ENCODE measurements at regions not wholly inside any gene's neighbourhood (a gene's known extent, or its start where the extent isn't known, plus 50 kb on each side); places are given as distances from the start of the nearest gene placed in this dataset.
A peak's percentile ranks its signal among the peaks of the same experiment; 100 is the strongest.
"Not testable (repeated sequence)": the region's sequence is repeated elsewhere in the genome, so short reads cannot be mapped to it uniquely, and the experiment has no call there.

DNA sequence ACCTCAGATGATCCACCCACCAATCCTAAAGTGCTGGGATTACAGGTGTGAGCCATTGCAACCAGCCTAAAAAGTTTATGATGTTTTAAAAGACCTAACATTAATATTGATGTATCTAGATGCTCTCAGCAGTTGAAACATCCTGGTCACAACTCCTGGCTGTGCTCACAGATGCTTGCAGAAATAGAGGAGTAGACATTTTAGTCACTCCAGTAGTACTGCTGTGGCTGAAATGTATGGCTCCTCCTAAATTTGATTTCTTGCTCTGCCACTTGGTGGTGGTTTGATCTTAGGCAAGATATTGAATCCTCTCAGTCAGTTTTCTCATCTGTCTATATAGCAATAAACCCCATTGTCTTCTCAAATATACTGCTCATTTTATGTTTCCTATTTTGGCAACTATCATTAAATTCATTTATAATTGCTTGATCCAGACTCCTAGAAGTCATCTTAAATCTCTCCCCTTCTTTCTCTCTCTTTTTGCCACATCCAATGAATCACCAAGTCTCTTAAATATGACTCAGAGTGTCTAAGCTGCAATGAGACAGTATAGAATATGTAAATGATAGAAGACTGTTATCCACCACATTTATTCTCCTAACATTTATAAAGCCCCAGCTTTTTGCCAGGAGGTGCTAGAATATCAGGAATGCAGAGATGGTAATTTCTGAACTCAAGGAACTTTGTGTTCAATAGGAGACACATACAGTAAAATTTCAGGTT lies 78.1 kb upstream of the NRBF2 start:
- TF ChIP-seq CTCF (IDR thresholded peaks at IDR 0.05): no peak
- Mint-ChIP-seq H3K4me3 (no peak overlapping the region), H3K9me3 (no peaks in the 10 kb centered on the region), H3K36me3 (ENCODE audit: low read depth) (no peaks in the 10 kb centered on the region), H3K4me1 (ENCODE audit: low read depth) (peaks cover 4% of the 10 kb centered on the region), H3K27ac (no peak overlapping the region), H3K27me3 (peaks cover 16% of the 10 kb centered on the region)
- ATAC-seq: peak; percentile 61
- ChIA-PET POLR2A (no interaction called here), CTCF (no interaction called here)
- DNase-seq: no peak
- intact Hi-C loops (cut with micrococcal nuclease): no loop called here

DNA sequence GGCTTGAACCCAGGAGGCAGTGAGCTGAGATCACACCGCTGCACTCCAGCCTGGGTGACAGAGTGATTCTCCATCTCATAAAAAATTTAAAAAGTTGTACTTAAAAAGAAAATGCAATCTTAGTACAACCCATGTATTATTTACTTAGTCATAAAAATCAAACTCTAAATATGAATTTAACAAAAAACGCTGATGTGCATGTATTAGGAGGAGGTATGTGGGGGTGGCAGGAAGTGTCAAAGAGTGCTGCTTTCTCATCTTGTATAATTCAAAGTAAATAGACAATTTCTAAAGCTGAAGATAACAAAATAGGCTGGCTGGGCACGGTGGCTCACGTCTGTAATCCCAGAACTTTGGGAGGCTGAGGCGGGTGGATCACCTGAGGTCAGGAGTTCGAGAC lies 81.0 kb upstream of the NRBF2 start:
- Mint-ChIP-seq H3K36me3 (ENCODE audit: low read depth) (no peaks in the 10 kb centered on the region), H3K9me3 (no peaks in the 10 kb centered on the region), H3K4me1 (ENCODE audit: low read depth) (peaks cover 8% of the 10 kb centered on the region), H3K27ac (no peak overlapping the region), H3K4me3 (no peak overlapping the region), H3K27me3 (peaks cover 27% of the 10 kb centered on the region)
- no peak for TF ChIP-seq CTCF (IDR thresholded peaks at IDR 0.05)
- no peak for DNase-seq
- CTCF ChIA-PET: interaction anchor here (2.2 kb wide), 1 partner anchor 458 kb away, joined by 6 read pairs; no protein-coding TSS in a partner anchor
- ATAC-seq: no peak
- POLR2A ChIA-PET: no interaction called here
- intact Hi-C loops (cut with micrococcal nuclease): no loop called here

DNA sequence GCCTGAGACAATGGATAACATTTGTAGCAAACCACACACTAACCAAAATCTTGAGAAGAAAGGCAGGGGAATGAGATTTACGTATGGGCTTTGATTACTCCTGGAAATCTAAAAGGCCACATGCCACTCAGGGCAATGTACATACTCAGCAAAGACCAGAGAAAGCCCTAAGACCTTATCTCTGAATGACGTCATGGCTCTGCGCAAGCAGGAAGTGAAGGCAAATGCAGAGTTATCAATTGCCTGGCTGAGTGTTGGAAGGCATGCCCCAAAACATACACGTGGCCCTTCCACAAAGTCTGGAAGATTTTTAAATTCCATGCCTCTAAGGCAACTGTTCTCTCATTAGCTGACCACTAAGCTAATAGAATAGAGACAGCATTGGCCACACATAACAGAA lies 90.9 kb upstream of the NRBF2 start:
- peaks cover 3% of the 10 kb centered on the region for H3K4me1 Mint-ChIP-seq (ENCODE audit: low read depth)
- no peak for DNase-seq
- ChIA-PET POLR2A (no interaction called here), CTCF (no interaction called here)
- intact Hi-C loops (cut with micrococcal nuclease): no loop called here
- ATAC-seq: no peak
- H3K9me3 Mint-ChIP-seq: peaks cover 15% of the 10 kb centered on the region
- TF ChIP-seq CTCF (IDR thresholded peaks at IDR 0.05): no peak
- H3K27me3 Mint-ChIP-seq: peaks cover 30% of the 10 kb centered on the region
- H3K27ac Mint-ChIP-seq: no peak overlapping the region
- H3K4me3 Mint-ChIP-seq: no peak overlapping the region
- no peaks in the 10 kb centered on the region for H3K36me3 Mint-ChIP-seq (ENCODE audit: low read depth)

DNA sequence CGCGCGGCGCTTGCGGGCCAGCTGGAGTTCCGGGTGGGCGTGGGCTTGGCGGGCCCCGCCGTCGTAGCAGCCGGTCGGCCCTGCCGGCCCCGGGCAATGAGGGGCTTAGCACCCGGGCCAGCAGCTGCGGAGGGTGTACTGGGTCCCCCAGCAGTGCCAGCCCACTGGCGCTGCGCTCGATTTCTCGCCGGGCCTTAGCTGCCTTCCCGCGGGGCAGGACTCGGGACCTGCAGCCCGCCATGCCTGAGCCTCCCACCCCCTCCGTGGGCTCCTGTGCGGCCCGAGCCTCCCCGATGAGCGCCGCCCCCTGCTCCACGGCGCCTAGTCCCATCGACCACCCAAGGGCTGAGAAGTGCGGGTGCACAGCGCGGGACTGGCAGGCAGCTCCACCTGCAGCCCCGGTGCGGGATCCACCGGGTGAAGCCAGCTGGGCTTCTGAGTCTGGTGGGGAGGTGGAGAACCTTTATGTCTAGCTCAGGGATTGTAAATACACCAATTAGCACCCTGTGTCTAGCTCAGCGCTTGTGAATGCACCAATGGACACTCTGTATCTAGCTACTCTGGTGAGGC lies 99.4 kb upstream of the NRBF2 start:
- ATAC-seq; H3K9me3 Mint-ChIP-seq; DNase-seq; H3K27me3 Mint-ChIP-seq; POLR2A ChIA-PET; H3K27ac Mint-ChIP-seq; intact Hi-C loops (cut with micrococcal nuclease); H3K4me1 Mint-ChIP-seq (ENCODE audit: low read depth); H3K4me3 Mint-ChIP-seq; H3K36me3 Mint-ChIP-seq (ENCODE audit: low read depth); CTCF ChIA-PET: not testable (repeated sequence)

- Mint-ChIP-seq H3K36me3 (ENCODE audit: low read depth) (no peaks in the 10 kb centered on the region), H3K4me1 (ENCODE audit: low read depth) (no peaks in the 10 kb centered on the region), H3K4me3 (no peak overlapping the region), H3K27ac (no peak overlapping the region), H3K27me3 (peaks cover 5% of the 10 kb centered on the region), H3K9me3 (no peaks in the 10 kb centered on the region)
- POLR2A ChIA-PET: no interaction called here
- CTCF ChIA-PET: no interaction called here
- DNase-seq: no peak
- ATAC-seq: no peak
- intact Hi-C loops (cut with micrococcal nuclease): no loop called here
- TF ChIP-seq CTCF (IDR thresholded peaks at IDR 0.05): no peak
These were observed 102.6 kb upstream of the NRBF2 start for GRCh38 chr10:63030536-63030935.

All from activated CD8-positive, alpha-beta T cell treated with anti-CD3 and anti-CD28 coated beads for 36 hours (primary cell).